K562 (cell line): ENCODE measurements at regions not wholly inside any gene's neighbourhood (a gene's known extent, or its start where the extent isn't known, plus 50 kb on each side); places are given as distances from the start of the nearest gene placed in this dataset.

Experiments
- ARID1B ChIP-seq: fragments of 450-650 bp; IDR thresholded peaks from 2 replicates; pipeline ENCODE4 v1.6.1; 2016; ENCODE audit warnings: antibody characterized with exemption, mild to moderate bottlenecking, inconsistent platforms
- ARNT ChIP-seq, 2 experiments: fragments of 450-650 bp; IDR thresholded peaks; 2 replicates each; pipeline ENCODE4 v1.6.1; 2016; ENCODE audit warnings: mild to moderate bottlenecking in 1 of 2
- HOXB6 ChIP-seq: fragments of 250-450 bp; sonication (Bioruptor Pico); IDR thresholded peaks from 2 replicates; pipeline ENCODE4 v1.5.1; 2022; ENCODE audit warnings: mild to moderate bottlenecking, borderline replicate concordance
- JUND ChIP-seq, 2 experiments: IDR thresholded peaks; 2 replicates in 1 of 2; 3 replicates in 1 of 2; pipeline ENCODE4 v1.6.1; 2011; ENCODE audit warnings: borderline replicate concordance in 2 of 2, low read depth in 2 of 2, low read length in 2 of 2, improper control_type of control experiment in 1 of 2, missing biosample characterization in 1 of 2, missing genetic modification characterization in 1 of 2, missing genetic modification reagents in 1 of 2
- NR2C2 ChIP-seq, 2 experiments: fragments of 200-800 bp in 1 of 2; sonication (Bioruptor generic) in 1 of 2; sonication (generic) in 1 of 2; formaldehyde crosslinking in 1 of 2; IDR thresholded peaks; 2 replicates each; pipeline versions ENCODE4 v1.6.1 to v1.8.0; 2016 to 2022; ENCODE audit warnings: mild to moderate bottlenecking in 1 of 2, missing compliant biosample characterization in 1 of 2, missing genetic modification characterization in 1 of 2, missing genetic modification reagents in 1 of 2
- PRPF4 ChIP-seq: fragments of 200-400 bp; formaldehyde crosslinking; IDR thresholded peaks from one replicate; pipeline ENCODE4 v1.6.1; 2017; ENCODE audit warnings: low read length, low read depth, mild to moderate bottlenecking; ENCODE audit not compliant: insufficient read depth, poor library complexity, severe bottlenecking
- SIRT6 ChIP-seq: IDR thresholded peaks from one replicate; pipeline ENCODE4 v1.6.1; 2012; ENCODE audit warnings: low read depth, mild to moderate bottlenecking, control low read depth, inconsistent platforms, low read length, moderate library complexity
- SMAD4 ChIP-seq: fragments of 250-450 bp; sonication (Bioruptor Pico); conservative IDR thresholded peaks from 2 replicates; pipeline ENCODE4 v1.8.0; 2021; ENCODE audit warnings: inconsistent platforms, mild to moderate bottlenecking, moderate library complexity
- SMARCA4 ChIP-seq: fragments of 450-650 bp; IDR thresholded peaks from 2 replicates; pipeline ENCODE4 v1.6.1; 2016
- TEAD1 ChIP-seq, 2 experiments: fragments of 450-650 bp in 1 of 2; sonication (generic) in 1 of 2; formaldehyde crosslinking; IDR thresholded peaks; 2 replicates each; pipeline versions ENCODE4 v1.4.0 to v1.8.0; 2020 to 2022; ENCODE audit warnings: mild to moderate bottlenecking in 2 of 2, missing genetic modification reagents in 1 of 2
- THRB ChIP-seq: fragments of 450-650 bp; formaldehyde crosslinking; conservative IDR thresholded peaks from 2 replicates; pipeline ENCODE4 v1.4.0; 2022; ENCODE audit warnings: mild to moderate bottlenecking, missing genetic modification characterization
- TRIM28 ChIP-seq: fragments of 450-650 bp; IDR thresholded peaks from 2 replicates; pipeline ENCODE4 v1.6.1; 2017
- ZBTB7A ChIP-seq: IDR thresholded peaks from 2 replicates; pipeline ENCODE4 v1.6.1; 2011; ENCODE audit warnings: low read depth, mild to moderate bottlenecking, low read length, moderate library complexity, borderline replicate concordance; ENCODE audit not compliant: control insufficient read depth
- ZNF583 ChIP-seq: fragments of 250-450 bp; sonication (Bioruptor Pico); IDR thresholded peaks from 2 replicates; pipeline ENCODE4 v1.4.0; 2020
- TF ChIP-seq, protein P1 (sequence below), 2 experiments: fragments of 450-650 bp in 1 of 2; sonication (generic) in 1 of 2; formaldehyde crosslinking in 1 of 2; IDR thresholded peaks; 2 replicates each; pipeline versions ENCODE4 v1.7.1 to v1.9.0; 2016 to 2022; ENCODE audit warnings: inconsistent platforms in 1 of 2, mild to moderate bottlenecking in 1 of 2, missing genetic modification reagents in 1 of 2
- TF ChIP-seq, protein P2 (sequence below): fragments of 250-450 bp; sonication (Bioruptor Pico); IDR thresholded peaks from 2 replicates; pipeline ENCODE4 v1.8.0; 2021; ENCODE audit warnings: borderline replicate concordance, mild to moderate bottlenecking, moderate library complexity; ENCODE audit not compliant: poor library complexity, severe bottlenecking

DNA sequence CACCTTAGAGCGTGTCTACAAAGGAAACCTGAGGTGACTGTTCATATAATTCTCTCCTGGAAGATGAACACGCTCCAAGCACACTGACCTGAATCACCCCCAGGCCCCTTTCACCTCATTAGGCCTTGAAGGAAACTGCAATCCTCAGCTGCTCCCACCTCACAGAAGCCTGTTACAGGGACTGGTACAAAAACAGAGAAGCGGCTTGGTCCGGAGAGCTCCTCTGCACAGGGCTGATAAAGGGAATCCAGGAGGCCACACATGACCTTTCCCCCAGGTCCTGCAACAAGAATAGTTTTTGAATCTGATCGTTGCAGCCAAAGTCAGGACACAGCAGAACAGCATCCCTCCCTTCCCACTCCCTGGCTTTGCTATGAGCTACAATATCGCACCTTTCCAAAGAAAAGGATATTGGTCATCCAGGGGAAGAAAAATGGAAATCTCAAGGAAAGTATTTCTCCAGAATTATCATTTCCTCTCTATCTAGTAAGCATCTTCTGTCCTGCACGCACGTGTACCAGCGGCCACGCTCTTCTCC is 666.7 kb downstream of the UQCRFS1 start (continued):
- TF ChIP-seq, protein P1, sequence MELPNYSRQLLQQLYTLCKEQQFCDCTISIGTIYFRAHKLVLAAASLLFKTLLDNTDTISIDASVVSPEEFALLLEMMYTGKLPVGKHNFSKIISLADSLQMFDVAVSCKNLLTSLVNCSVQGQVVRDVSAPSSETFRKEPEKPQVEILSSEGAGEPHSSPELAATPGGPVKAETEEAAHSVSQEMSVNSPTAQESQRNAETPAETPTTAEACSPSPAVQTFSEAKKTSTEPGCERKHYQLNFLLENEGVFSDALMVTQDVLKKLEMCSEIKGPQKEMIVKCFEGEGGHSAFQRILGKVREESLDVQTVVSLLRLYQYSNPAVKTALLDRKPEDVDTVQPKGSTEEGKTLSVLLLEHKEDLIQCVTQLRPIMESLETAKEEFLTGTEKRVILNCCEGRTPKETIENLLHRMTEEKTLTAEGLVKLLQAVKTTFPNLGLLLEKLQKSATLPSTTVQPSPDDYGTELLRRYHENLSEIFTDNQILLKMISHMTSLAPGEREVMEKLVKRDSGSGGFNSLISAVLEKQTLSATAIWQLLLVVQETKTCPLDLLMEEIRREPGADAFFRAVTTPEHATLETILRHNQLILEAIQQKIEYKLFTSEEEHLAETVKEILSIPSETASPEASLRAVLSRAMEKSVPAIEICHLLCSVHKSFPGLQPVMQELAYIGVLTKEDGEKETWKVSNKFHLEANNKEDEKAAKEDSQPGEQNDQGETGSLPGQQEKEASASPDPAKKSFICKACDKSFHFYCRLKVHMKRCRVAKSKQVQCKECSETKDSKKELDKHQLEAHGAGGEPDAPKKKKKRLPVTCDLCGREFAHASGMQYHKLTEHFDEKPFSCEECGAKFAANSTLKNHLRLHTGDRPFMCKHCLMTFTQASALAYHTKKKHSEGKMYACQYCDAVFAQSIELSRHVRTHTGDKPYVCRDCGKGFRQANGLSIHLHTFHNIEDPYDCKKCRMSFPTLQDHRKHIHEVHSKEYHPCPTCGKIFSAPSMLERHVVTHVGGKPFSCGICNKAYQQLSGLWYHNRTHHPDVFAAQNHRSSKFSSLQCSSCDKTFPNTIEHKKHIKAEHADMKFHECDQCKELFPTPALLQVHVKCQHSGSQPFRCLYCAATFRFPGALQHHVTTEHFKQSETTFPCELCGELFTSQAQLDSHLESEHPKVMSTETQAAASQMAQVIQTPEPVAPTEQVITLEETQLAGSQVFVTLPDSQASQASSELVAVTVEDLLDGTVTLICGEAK (IDR thresholded peaks at IDR 0.05), result no peak
- TF ChIP-seq, protein P1 (CRISPR knock-in tag; IDR thresholded peaks at IDR 0.05), result no peak
- TF ChIP-seq SIRT6 (no peak), NR2C2 (CRISPR knock-in tag; IDR thresholded peaks at IDR 0.05) (no peak), NR2C2 (tag; IDR thresholded peaks at IDR 0.05) (peak; percentile 81), JUND (IDR thresholded peaks at IDR 0.05; ENCODE audit: borderline replicate concordance, low read depth, low read length) (peak; percentile 53; the same call in 1 of the 2 replicates), JUND (tag; IDR thresholded peaks at IDR 0.05; ENCODE audit: borderline replicate concordance, low read depth, low read length) (no peak; the same call in 2 of the 3 replicates), SMAD4 (0 out of 2 replicates have a peak, but pooled peaks have one; percentile 52), ARID1B (peak; percentile 93), HOXB6 (CRISPR knock-in tag) (no peak), PRPF4 (no peak), ZNF583 (CRISPR knock-in tag) (peak; percentile 16; the same call in 1 of the 2 replicates), TEAD1 (CRISPR knock-in tag; IDR thresholded peaks at IDR 0.05) (0 out of 4 replicates have a peak, but pooled peaks of 1 of the 2 experiments have one; percentile 39), SMARCA4 (peak; percentile 76), ZBTB7A (peak; percentile 52; the same call in 1 of the 2 replicates), THRB (CRISPR knock-in tag) (no peak), TRIM28 (peak; percentile 51; the same call in 1 of the 2 replicates), ARNT (IDR thresholded peaks at IDR 0.05) (peak; percentile 63 to 71; a peak in 3 of 4 replicates)
- TF ChIP-seq, protein P2, sequence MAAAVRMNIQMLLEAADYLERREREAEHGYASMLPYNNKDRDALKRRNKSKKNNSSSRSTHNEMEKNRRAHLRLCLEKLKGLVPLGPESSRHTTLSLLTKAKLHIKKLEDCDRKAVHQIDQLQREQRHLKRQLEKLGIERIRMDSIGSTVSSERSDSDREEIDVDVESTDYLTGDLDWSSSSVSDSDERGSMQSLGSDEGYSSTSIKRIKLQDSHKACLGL (CRISPR knock-in tag), result no peak
